Renal cortical epithelial cell (primary cell): ENCODE measurements at regions not wholly inside any gene's neighbourhood (a gene's known extent, or its start where the extent isn't known, plus 50 kb on each side); places are given as distances from the start of the nearest gene placed in this dataset.
"Not testable (repeated sequence)": the region's sequence is repeated elsewhere in the genome, so short reads cannot be mapped to it uniquely, and the experiment has no call there.

Experiments used
- DNase-seq: peaks from one replicate; pipeline ENCODE4 v3.0.0-alpha.2; 2011; ENCODE audit warnings: low read depth

DNA sequence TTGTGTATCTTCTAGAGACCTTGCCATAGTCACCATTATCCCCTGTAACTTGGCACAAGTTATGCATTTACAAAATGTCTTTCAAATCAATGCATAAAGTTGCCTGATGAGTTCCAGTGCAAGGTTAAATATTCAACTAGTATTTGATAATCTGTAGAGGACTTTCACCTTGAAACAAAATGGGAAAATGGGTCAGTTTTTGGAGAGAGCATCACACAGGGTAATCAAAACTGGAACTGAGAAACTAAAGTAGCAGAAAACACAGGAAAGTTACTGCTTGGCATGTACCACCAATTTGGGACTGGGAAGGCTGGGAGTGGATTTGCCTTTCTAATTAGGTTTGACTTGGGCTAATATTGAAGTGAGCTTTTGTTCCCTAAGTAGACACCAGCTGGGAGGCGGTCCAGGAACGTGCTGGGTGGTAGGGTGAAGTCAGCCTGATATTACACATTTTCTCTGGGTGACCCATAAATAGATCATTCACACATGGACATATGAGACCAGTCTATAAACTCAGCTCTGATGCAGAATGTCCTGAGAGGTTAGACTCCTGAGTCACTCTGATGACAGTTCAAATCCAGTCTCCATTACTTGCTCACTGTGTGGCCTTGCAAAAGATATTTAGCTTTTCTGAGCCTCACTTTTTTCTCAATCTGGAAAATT, 152.3 kb downstream of the PCTP start:
- no peak for DNase-seq

GRCh38 chr17:55909776-55910175, 158.9 kb downstream of the PCTP start:
- no peak for DNase-seq

DNA sequence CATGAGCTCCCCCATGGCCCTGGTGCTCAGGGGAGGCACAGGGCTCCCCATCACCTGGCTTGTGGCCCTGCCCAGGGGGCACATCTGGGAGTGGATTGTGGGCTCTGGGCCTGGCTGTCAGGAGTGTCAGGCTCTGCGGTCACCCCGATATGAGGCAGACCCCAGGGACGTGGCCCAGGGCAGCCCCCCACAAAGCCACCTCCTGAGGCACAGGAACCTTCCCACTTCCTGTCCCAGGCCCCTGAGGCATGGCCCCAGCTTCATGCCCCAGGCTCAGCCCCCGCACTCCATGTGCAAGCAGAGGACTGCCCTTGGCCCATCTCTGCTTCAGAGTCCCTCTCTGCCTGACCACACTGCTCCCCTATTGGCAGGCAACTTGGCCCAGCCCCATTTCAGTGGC, 160.3 kb downstream of the PCTP start:
- DNase-seq, result no peak

DNA sequence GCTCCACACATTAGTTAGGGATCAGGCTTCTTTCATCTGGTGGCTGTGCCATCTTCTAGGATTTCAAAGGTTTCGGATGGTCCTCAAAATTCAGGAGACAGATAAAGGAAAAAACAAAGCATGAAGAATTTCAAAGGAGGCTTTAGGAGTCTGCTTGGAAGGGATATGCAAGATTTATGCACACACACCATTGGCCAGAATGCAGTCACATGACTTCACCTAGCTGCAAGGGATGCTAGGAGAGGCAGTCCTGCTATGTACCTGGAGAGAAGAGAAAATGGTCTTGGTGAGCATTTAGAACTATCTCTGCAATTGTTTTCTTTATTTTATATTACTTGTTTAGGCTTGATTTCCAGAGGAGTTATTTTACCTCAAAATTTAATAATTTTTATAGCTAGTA, 174.6 kb downstream of the PCTP start:
- no peak for DNase-seq

DNA sequence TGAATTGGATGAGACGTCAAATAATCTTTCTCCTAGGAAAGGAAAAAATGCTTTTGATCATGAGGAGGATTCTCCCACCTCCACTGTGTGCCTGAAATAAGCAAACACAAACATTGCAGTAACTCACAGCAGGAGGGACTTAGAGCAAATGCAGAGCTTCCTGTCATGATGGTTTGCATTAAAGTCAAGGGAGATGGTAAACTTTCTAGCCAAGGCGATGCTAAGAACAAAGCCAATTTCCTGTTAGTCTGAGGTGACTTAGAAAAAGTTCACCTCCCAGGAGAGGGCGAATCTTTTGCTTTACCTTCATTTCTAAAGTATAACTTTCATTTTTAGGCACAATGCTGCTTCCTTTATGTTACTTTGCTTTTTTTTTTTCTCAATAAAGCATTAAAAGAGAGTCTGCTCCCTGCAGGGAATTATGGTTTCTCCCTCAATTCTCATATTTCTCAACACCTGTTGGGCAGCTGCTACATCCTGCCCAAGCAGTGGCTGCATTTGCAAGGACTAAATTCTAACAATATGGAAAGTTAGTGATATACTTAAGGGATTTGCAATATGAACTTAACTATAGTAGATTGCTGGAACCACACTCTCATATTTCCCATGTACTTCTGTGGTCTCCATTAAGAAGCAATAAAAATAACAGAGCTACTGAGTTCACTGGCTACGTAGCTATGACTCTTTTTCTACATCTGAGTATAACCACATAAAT, 175.6 kb downstream of the PCTP start:
- no peak for DNase-seq

DNA sequence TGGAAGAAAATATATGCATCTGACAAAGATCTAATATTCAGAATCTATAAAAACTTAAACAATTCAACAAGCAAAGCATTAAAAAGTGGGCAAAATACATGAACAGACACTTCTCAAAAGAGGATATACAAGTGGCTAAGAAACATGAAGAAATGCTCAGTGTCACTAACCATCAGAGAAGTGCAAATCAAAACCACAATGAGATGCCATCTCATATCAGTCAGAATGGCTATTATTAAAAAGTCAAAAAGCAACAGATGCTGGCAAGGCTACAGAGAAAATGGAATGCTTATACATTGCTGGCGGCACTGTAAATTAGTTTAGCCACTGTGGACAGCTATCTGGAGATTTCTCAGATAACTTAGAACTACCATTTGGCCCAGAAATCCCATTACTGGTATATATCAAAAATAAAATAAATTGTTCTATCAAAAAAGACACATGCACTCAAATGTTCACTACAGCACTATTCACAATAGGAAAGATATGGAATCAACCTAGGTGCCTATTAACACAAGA, 179.5 kb downstream of the PCTP start:
- no peak for DNase-seq

DNA sequence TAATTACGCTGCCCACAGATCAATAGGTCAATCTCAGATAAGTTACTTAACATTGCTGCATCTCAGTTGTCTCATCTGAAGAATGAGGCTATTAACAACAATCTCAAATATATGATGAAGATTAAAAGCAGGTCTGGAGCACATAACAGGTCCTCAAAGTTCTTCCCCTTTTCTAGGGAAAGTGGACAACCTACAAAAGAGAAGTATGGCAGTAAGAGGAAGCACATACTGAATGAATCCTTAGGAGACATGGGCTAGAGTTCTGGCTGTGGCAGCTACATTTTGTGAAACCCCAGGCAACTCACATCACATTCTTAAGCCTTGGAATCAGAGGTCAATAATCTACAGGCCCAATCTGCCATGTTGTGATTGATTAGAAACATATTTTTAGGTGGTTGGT, 180.6 kb downstream of the PCTP start:
- no peak for DNase-seq

- DNase-seq, result no peak
These were observed 182.1 kb downstream of the PCTP start for GRCh38 chr17:55932973-55933372.

GRCh38 chr17:55939181-55939810, 188.4 kb downstream of the PCTP start:
- DNase-seq, result not testable (repeated sequence)

DNA sequence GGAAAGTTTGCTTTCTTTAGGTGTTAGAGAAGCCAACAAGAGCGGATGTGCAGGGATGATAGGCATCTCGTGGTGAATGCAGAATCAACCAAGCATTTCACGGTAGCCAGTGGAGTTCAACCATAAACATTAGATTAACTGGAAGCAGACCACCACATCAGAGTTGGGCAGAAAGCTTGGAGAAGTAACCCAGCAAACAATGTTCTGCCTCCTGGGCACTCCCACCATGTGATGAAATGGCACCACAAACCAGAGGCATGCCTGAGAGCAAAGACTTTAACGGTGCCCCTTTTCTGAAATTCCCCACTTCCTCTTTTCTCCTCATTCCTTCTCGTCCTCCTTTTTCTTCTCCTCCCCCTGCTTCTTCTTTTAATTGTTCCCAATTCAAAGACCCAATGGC, 193.5 kb upstream of the ANKFN1 start:
- DNase-seq, result no peak

GRCh38 chr17:55961386-55961785, 191.9 kb upstream of the ANKFN1 start:
- no peak for DNase-seq

DNA sequence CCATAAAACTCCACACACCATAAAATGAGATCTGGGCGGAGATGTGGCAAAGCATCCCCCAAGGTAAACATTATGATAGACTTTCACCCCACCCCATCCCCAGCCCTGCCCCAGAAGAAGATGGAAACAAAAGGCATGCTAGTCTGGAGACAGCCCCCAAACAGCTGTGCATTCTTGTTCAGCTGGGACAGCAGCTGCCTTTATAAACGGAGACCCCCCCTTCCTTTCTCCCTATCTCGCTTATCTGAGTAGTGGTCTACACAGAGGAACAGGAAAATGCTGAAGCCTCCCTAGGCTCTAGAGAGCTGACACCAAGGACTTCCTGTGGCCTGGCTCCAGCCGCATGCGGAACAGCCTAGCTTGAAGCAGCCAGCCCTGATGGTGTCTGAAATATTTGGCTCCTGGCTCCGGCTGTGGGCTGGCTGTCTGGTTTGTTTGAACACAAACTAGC, 190.3 kb upstream of the ANKFN1 start:
- no peak for DNase-seq

- DNase-seq, result no peak
These were observed 189.1 kb upstream of the ANKFN1 start for GRCh38 chr17:55964191-55964590.

GRCh38 chr17:55965051-55965450, 188.2 kb upstream of the ANKFN1 start:
- no peak for DNase-seq

GRCh38 chr17:55969562-55970324, 183.5 kb upstream of the ANKFN1 start:
- DNase-seq, result no peak

GRCh38 chr17:55978578-55978977, 174.7 kb upstream of the ANKFN1 start:
- DNase-seq, result no peak

DNA sequence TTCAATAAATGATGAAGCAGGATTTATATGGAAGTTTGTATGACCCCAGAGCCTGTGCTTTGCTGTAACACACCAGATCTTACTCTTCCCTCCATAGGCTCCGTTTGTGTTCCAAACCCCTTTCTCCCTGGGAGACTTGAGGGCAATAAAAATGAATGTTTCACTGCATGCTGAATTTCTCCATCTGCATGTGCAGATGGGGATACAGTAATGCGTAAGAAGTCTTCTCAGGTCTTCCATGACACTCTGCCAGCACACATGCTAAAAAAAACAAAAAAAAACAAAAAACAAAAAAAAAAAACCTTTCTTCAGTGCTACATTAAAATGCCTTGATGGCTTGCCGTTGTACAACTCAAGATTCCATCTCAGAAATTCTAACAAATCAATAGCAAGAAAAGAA, 170.2 kb upstream of the ANKFN1 start:
- DNase-seq, result no peak

- no peak for DNase-seq
These were observed 166.5 kb upstream of the ANKFN1 start for GRCh38 chr17:55986817-55987216.

- no peak for DNase-seq
These were observed 164.4 kb upstream of the ANKFN1 start for GRCh38 chr17:55988861-55989260.

DNA sequence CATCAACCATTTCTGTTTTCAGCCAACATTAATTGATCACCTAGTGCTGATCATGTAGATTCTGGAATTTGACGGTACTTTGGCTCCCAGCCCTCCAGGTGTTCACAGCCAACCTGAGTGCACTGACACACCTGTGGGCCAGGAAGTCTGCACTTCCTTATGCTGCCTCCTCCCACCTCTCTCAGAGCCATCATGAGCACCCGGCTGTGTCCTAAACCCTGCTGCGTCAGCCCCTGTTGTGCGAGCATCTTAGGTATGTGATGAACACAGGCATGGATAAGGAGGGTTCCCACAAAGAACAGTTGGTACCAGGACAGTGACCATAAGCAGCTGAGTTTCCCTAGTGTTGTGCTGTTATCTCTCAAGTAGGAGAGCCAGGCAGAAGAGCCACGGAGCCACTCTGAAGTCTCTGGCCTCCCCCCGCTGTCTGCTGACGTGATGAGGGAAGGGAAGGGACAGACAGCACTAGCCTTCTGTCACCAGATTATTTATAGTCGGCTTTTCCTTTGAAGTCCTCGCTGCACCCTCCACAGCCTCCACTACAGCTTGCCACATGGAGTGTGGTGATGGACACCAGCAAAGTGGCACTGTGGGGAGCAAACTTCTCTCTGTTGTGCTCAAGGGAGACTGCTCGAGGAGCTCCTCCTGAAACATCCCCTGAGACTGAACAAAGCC, 162.8 kb upstream of the ANKFN1 start:
- no peak for DNase-seq

- DNase-seq, result no peak
These were observed 156.4 kb upstream of the ANKFN1 start for GRCh38 chr17:55996826-55997225.

DNA sequence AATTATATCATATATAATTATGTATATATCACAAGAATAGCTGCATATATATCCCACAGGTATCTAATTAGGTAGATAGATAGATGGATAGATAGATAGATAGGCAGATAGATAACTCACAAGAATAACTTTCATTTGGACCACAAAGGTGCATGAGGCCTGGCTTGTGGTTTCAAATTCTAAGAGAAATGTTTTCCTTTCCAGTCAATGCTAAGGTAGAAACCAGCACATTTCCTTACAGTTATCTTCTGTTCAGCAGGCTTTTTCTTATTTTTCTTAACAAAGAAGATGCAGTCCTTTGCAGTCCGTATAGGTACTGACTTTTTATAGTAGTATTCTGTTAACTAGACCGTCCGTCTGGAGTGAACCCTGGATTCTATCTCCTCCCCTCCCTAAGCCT, 152.9 kb upstream of the ANKFN1 start:
- DNase-seq, result no peak
